Endothelial cell of umbilical vein (primary cell): ENCODE measurements at regions not wholly inside any gene's neighbourhood (a gene's known extent, or its start where the extent isn't known, plus 50 kb on each side); places are given as distances from the start of the nearest gene placed in this dataset.

ENCODE experiments used
- CTCF ChIP-seq, 2 donors: IDR thresholded peaks; 1 replicate in 1 of 2; 2 replicates in 1 of 2; pipeline ENCODE4 v1.5.1; 2011; ENCODE audit warnings: low read length in 2 of 2, mild to moderate bottlenecking in 2 of 2, moderate library complexity in 2 of 2, control low read depth in 1 of 2, inconsistent platforms in 1 of 2, low read depth in 1 of 2; ENCODE audit not compliant: insufficient read depth in 1 of 2; ENCODE audit errors: extremely low read depth in 1 of 2
- POLR2A ChIP-seq: IDR thresholded peaks from 2 replicates; pipeline ENCODE4 v1.6.1; 2012; ENCODE audit warnings: low read depth, mild to moderate bottlenecking, control low read depth, low read length

- no peak for TF ChIP-seq POLR2A
- TF ChIP-seq CTCF (IDR thresholded peaks at IDR 0.05; ENCODE audit: extremely low read depth in 1 of 2, insufficient read depth in 1 of 2, low read depth in 1 of 2, low read length in 2 of 2) = no peak
Observed at GRCh38 chr4:128542047-128542446, 254.4 kb upstream of the PGRMC2 start.
